ENCODE measurements at regions not wholly inside any gene's neighbourhood (a gene's known extent, or its start where the extent isn't known, plus 50 kb on each side); places are given as distances from the start of the nearest gene placed in this dataset.

- no peaks in the 10 kb centered on the region for H3K36me3 Mint-ChIP-seq (ENCODE audit: insufficient read depth)
- no peaks in the 10 kb centered on the region for H3K4me1 Mint-ChIP-seq (ENCODE audit: low read depth)
- no peak for TF ChIP-seq CTCF (IDR thresholded peaks at IDR 0.05; ENCODE audit: unreplicated experiment)
- H3K27ac Mint-ChIP-seq, result no peak overlapping the region
- H3K9me3 Mint-ChIP-seq (ENCODE audit: low read depth), result peaks cover 14% of the 10 kb centered on the region
- H3K27me3 Mint-ChIP-seq, result no peaks in the 10 kb centered on the region
- no peak for DNase-seq (ENCODE audit: low spot score, unreplicated experiment)
- no peak overlapping the region for H3K4me3 Mint-ChIP-seq (ENCODE audit: low read depth)
Observed at GRCh38 chr2:122815120-122815519, 1059.7 kb downstream of the TSN start.

GRCh38 chr2:122816803-122817202 is 1061.4 kb downstream of the TSN start:
- no peak overlapping the region for H3K4me3 Mint-ChIP-seq (ENCODE audit: low read depth)
- no peak for DNase-seq (ENCODE audit: low spot score, unreplicated experiment)
- H3K4me1 Mint-ChIP-seq (ENCODE audit: low read depth), result no peaks in the 10 kb centered on the region
- H3K36me3 Mint-ChIP-seq (ENCODE audit: insufficient read depth), result no peaks in the 10 kb centered on the region
- H3K9me3 Mint-ChIP-seq (ENCODE audit: low read depth), result peaks cover 9% of the 10 kb centered on the region
- H3K27ac Mint-ChIP-seq, result no peak overlapping the region
- no peak for TF ChIP-seq CTCF (IDR thresholded peaks at IDR 0.05; ENCODE audit: unreplicated experiment)
- no peaks in the 10 kb centered on the region for H3K27me3 Mint-ChIP-seq

GRCh38 chr2:122822319-122822718 is 1066.9 kb downstream of the TSN start:
- Mint-ChIP-seq H3K9me3 (ENCODE audit: low read depth) (no peaks in the 10 kb centered on the region), H3K27me3 (no peaks in the 10 kb centered on the region), H3K36me3 (ENCODE audit: insufficient read depth) (no peaks in the 10 kb centered on the region), H3K27ac (no peak overlapping the region), H3K4me1 (ENCODE audit: low read depth) (no peaks in the 10 kb centered on the region), H3K4me3 (ENCODE audit: low read depth) (no peak overlapping the region)
- no peak for TF ChIP-seq CTCF (IDR thresholded peaks at IDR 0.05; ENCODE audit: unreplicated experiment)
- no peak for DNase-seq (ENCODE audit: low spot score, unreplicated experiment)

GRCh38 chr2:122830157-122830556 is 1074.7 kb downstream of the TSN start:
- TF ChIP-seq CTCF (IDR thresholded peaks at IDR 0.05; ENCODE audit: unreplicated experiment), result no peak
- Mint-ChIP-seq H3K36me3 (ENCODE audit: insufficient read depth) (no peaks in the 10 kb centered on the region), H3K27ac (no peak overlapping the region), H3K9me3 (ENCODE audit: low read depth) (peaks cover 4% of the 10 kb centered on the region), H3K27me3 (no peaks in the 10 kb centered on the region), H3K4me1 (ENCODE audit: low read depth) (no peaks in the 10 kb centered on the region), H3K4me3 (ENCODE audit: low read depth) (no peak overlapping the region)
- no peak for DNase-seq (ENCODE audit: low spot score, unreplicated experiment)

GRCh38 chr2:122831649-122832048 is 1076.2 kb downstream of the TSN start:
- Mint-ChIP-seq H3K27me3 (no peaks in the 10 kb centered on the region), H3K27ac (no peak overlapping the region), H3K4me1 (ENCODE audit: low read depth) (no peaks in the 10 kb centered on the region), H3K36me3 (ENCODE audit: insufficient read depth) (no peaks in the 10 kb centered on the region), H3K4me3 (ENCODE audit: low read depth) (no peak overlapping the region), H3K9me3 (ENCODE audit: low read depth) (peaks cover 4% of the 10 kb centered on the region)
- no peak for TF ChIP-seq CTCF (IDR thresholded peaks at IDR 0.05; ENCODE audit: unreplicated experiment)
- DNase-seq (ENCODE audit: low spot score, unreplicated experiment), result no peak
